ENCODE measurements at regions not wholly inside any gene's neighbourhood (a gene's known extent, or its start where the extent isn't known, plus 50 kb on each side); places are given as distances from the start of the nearest gene placed in this dataset.

DNA sequence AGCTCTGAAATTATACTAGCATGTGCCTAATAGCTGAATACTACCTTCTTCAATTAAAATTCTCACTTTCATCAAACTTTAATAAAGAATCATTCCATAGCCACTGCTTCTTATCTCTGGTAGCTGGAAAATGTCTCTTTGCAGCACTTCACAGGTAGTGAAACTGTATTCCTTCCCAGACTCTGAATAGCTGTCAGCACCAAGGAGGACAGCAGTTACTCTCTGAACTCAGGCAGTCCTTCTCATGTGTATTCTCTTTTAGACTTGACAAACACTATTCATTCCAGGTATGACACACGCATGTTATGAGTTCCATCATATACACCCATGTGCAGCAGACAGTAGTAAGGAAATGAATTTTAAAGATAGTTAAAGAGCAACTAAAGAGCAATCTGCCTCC lies 627.1 kb downstream of the EFNA5 start:
- DNase-seq (ENCODE audit: low read depth, low spot score): no peak
- H3K4me3 ChIP-seq (ENCODE audit: low read depth, low read length): no peak overlapping the region
- TF ChIP-seq, protein P1, sequence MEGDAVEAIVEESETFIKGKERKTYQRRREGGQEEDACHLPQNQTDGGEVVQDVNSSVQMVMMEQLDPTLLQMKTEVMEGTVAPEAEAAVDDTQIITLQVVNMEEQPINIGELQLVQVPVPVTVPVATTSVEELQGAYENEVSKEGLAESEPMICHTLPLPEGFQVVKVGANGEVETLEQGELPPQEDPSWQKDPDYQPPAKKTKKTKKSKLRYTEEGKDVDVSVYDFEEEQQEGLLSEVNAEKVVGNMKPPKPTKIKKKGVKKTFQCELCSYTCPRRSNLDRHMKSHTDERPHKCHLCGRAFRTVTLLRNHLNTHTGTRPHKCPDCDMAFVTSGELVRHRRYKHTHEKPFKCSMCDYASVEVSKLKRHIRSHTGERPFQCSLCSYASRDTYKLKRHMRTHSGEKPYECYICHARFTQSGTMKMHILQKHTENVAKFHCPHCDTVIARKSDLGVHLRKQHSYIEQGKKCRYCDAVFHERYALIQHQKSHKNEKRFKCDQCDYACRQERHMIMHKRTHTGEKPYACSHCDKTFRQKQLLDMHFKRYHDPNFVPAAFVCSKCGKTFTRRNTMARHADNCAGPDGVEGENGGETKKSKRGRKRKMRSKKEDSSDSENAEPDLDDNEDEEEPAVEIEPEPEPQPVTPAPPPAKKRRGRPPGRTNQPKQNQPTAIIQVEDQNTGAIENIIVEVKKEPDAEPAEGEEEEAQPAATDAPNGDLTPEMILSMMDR (IDR thresholded peaks at IDR 0.05; ENCODE audit: insufficient read depth, low read length, missing control alignments): no peak
- ChIA-PET CTCF (no interaction called here), POLR2A (no interaction called here)

DNA sequence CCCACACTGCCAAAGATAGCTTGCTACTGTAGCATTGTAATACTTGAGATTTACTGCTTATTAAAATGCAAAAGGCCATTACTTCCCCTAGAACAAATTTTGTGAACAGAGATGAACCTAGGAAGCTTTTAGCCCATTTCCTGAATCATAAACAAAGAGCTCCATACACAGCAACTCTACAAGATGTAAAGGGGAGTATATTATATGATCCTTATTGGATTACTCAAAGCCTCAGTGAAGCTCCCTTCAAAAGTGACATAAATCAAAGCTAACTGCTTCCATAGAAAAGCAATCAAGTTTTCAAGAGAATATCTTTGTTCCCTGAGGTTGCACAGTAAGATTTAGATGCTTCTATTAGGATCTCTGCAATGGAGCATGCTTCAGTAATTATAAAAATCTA lies 629.8 kb downstream of the EFNA5 start:
- TF ChIP-seq, protein P1 (IDR thresholded peaks at IDR 0.05; ENCODE audit: insufficient read depth, low read length, missing control alignments): no peak
- no peak for DNase-seq (ENCODE audit: low read depth, low spot score)
- no peak overlapping the region for H3K4me3 ChIP-seq (ENCODE audit: low read depth, low read length)
- ChIA-PET POLR2A (no interaction called here), CTCF (no interaction called here)

DNA sequence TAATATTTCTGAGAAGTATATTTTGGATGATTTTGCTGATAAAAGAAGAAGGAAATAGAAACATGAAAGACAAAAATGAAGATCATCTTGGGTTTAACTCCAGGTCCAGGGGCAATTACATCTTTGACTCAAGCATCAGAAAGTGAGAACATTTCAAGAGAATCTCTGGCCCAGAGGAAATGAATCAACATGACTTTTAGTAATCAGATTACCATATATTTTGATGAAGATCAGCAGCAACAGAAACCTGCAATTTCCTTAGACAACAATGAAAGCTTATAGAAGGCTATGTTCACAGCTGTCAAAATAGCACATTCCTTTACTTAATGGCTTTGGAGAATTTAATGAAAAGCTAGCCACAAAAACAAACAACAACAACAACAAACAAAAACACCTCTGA lies 638.1 kb downstream of the EFNA5 start:
- POLR2A ChIA-PET: no interaction called here

DNA sequence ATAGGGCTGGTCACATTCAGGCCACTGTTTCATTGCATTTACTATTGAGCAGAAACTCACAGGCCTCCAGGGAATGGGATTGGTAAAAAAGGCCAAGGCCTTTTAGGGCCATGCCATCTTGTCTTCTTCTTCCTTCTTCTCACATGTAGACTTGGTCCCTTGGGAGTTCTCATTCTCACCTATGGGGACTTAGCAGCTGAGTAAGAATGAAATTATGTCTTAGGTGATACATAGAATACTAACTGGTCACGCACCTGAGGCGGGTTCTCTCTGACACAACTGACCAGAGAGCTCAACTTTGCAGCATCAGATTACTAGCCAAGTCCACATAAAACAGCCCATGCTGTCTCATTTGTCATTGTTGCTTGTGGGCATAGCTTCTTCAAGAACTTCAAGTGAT lies 641.8 kb downstream of the EFNA5 start:
- POLR2A ChIA-PET: no interaction called here
- no peak overlapping the region for H3K4me3 ChIP-seq (ENCODE audit: low read depth, low read length)
- DNase-seq (ENCODE audit: low read depth, low spot score): no peak
- TF ChIP-seq, protein P1 (IDR thresholded peaks at IDR 0.05; ENCODE audit: insufficient read depth, low read length, missing control alignments): no peak
- CTCF ChIA-PET: no interaction called here

More for the DNA sequence above, 638.1 kb downstream of the EFNA5 start:
- TF ChIP-seq, protein P1 (IDR thresholded peaks at IDR 0.05; ENCODE audit: insufficient read depth, low read length, missing control alignments): no peak
- CTCF ChIA-PET: no interaction called here
- H3K4me3 ChIP-seq (ENCODE audit: low read depth, low read length): no peak overlapping the region
- no peak for DNase-seq (ENCODE audit: low read depth, low spot score)

DNA sequence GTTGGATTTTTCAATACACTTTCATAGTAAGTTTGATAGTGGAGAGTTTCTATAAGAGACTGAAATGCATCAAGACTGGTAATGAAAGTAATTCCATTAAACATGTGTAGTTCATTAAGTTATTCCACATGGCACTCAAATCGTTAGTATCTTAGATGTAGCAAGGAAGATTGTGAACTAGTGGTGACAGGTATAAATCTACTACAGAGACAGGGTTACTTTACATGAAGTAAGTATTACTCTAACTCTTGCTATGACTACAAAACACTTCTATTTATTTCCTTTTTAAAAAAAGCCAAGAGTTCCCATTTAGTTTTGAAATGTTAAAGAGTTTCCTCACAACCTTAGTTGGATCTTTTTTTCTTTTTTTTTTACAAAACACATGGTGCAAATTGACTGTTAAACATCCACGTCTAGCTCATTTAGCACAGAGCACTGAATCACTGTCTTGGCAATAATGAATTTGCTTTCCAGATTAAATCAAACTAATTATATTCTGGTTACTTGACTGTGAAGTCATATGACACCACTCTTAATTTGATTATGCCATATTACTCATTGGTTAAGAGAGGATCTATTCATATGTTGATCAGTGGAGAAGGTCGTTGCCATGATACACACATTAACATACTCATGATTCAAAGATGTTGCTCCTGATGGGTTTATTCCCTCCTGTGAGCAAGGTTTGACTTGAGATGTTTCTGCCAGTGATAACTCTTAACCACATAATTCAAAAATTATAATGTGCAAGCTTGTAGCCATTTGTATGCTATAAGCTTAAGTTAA lies 644.8 kb downstream of the EFNA5 start:
- ChIA-PET CTCF (no interaction called here), POLR2A (no interaction called here)
- TF ChIP-seq, protein P1 (IDR thresholded peaks at IDR 0.05; ENCODE audit: insufficient read depth, low read length, missing control alignments): no peak
- no peak overlapping the region for H3K4me3 ChIP-seq (ENCODE audit: low read depth, low read length)
- DNase-seq (ENCODE audit: low read depth, low spot score): no peak

DNA sequence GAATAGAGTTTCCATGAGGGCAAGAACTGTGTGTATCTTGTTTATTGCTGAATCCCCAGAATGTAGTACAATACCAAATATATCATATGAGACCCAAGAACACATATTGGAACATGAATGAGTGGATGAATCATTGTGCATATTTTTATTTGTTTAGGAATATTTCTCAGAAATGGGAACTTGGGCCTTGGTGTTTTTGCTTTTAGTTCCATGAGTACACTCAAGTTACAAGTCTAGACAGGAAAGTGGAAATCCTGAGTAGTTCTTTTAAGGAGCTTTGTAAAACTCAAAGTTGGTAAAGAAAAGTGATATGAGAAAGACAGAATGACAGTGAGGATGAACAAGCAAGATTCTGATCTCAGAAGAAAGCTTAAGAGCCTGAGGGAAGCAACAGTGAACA lies 647.0 kb downstream of the EFNA5 start:
- no peak for DNase-seq (ENCODE audit: low read depth, low spot score)
- TF ChIP-seq, protein P1 (IDR thresholded peaks at IDR 0.05; ENCODE audit: insufficient read depth, low read length, missing control alignments): no peak
- CTCF ChIA-PET: no interaction called here
- no peak overlapping the region for H3K4me3 ChIP-seq (ENCODE audit: low read depth, low read length)
- POLR2A ChIA-PET: no interaction called here
